Hematopoietic multipotent progenitor cell treated with erythropoietin and hydrocortisone succinate and interleukin-3 and kit ligand, for 8 days (in vitro differentiated cells): ENCODE measurements at regions not wholly inside any gene's neighbourhood (a gene's known extent, or its start where the extent isn't known, plus 50 kb on each side); places are given as distances from the start of the nearest gene placed in this dataset.
"Not testable (repeated sequence)": the region's sequence is repeated elsewhere in the genome, so short reads cannot be mapped to it uniquely, and the experiment has no call there.

ENCODE experiments used
- DNase-seq: peaks from one replicate; pipeline ENCODE4 v3.0.0-alpha.2; 2015

DNA sequence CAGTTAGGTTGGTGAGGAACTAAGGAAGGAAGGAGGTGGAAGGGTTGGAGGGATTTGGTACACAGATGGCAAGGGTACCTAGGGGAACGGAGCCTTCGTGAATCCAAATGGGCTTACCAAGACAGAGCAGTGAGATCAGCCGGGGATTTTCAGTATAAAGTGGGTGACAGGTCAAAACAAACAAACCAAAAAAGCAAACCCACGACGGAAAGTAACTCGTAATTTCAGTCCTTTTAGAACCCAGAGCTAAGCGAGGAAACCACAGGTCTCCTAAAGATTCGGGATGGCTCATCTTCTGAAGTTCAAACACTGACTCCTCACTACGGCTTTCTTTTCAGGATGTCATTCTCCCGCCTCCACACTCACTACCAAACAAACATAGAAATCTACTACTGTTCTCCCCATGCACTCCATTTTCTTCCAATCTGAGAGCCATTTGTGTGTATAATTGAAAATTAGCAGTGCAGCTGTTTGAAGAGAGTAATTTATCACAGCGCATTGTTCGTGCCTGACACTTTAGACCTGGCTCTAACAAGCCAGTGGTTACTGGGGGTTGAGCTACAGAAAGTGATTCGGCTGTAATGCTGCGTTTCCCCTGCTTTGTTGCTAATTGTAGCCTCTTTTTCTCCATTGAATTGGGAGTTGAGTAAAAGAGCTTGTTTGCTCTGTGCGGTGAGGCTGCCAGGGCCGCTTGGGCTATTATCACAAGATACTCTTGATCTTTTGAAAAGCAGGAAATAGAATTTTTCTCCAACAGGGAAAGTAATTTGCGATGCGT is 64.7 kb upstream of the CCDC39 start:
- DNase-seq, result no peak

DNA sequence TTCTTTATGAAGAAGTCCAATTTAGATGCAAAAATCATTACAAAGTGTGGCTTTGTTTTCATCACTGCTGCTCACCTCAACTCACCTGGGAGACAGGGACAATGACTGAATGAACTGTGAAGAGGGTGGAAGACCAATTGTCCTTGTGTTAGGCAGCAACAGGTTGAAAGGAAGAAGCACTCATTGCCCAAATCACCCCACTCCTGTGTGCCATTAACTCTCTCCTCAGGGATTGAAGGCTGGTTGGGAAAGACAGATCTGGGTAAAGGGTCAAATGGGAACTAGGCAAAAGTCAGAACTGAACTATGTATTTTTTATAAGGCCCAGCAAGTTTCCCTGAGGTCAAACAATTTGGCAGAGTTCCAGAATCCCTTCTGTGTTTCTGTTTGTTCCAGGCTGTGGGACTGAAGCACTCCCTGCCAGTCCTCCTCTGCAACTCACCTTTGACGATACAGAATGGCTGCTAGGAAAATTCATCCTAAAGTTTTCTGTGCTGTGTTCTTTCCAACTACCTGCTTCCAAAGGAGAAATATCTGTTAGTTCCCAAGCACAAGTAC is 68.6 kb upstream of the CCDC39 start:
- DNase-seq, result no peak

- DNase-seq, result no peak
Measured at GRCh38 chr3:180749322-180749721, 70.0 kb upstream of the CCDC39 start.

DNA sequence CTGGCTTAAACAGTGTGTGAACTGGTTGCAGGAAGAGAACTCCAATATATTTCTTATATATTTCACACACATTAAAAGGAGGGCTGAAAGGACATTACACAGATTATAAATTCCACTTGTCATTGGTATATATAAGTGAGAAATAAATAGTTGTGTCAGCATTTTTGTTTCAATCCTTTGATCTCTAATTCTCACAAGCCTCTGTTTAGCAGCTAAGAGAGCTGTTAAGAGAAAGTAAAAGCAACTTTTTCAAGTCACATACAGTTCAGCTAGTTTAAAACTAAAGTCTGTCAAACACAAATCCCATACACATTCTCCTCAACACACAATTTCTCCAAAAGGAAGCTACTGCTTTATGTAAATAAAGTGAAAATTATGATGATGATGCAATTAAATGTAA is 70.5 kb upstream of the CCDC39 start:
- DNase-seq, result no peak

- no peak for DNase-seq
Measured at GRCh38 chr3:180755556-180755955, 76.3 kb upstream of the CCDC39 start.

DNA sequence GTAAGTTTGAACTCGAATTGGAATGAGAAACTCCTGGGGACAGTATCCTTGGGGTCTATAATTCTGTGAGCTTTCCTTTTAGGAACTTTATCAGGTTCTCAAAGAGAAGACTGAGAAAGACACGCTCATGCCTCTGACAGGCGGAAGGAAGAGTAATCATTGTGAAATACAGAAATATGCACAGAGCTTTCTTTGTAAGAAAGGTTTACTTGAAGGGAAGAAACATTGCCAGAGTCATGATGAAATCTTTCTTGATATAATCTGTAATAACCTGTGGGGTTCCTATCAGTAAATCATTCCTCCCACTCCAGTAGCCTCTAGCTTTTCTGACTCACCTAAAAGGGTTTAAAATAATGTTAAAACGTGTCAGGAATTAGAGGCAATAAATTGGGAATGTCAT is 83.6 kb upstream of the CCDC39 start:
- no peak for DNase-seq

GRCh38 chr3:180764481-180764880 is 85.2 kb upstream of the CCDC39 start:
- DNase-seq, result no peak

- DNase-seq, result no peak
Measured at GRCh38 chr3:180770639-180771038, 91.3 kb upstream of the CCDC39 start.

- no peak for DNase-seq
Measured at GRCh38 chr3:180776433-180776832, 97.1 kb upstream of the CCDC39 start.

DNA sequence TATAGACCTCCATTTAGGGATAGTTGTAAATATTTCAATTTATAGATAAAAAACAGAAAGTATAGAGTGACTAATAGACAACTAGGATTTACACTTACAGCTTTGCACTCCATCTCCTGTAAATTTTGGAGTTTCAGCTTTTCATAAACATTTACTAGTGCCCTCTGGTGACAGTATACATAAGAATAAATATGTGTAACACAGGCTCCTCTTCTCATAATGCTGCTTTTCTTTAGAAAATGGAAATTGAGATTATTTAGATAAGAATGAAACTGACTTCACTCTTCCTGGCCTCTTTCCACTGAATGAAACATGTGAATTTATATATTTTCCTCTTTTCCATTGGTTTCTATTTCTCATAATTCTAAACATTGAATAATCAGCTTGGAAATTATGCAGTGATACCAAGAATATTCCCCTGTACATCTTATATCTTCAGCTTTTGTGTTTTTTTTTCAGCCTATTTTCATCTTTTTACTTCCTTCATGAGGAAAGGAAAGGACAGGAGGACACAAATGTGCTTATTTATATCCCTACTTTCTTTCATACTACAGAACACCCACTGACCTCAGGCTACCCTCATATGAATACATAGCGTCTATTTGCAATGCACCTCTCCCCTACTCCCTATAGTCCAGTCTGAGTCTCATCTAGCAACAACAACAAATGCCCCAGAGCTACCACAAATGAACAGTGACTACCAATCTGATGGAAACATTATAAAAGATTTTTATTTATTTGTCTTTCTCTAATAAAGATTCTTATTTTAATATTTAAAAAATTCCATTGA is 103.1 kb upstream of the CCDC39 start:
- no peak for DNase-seq

DNA sequence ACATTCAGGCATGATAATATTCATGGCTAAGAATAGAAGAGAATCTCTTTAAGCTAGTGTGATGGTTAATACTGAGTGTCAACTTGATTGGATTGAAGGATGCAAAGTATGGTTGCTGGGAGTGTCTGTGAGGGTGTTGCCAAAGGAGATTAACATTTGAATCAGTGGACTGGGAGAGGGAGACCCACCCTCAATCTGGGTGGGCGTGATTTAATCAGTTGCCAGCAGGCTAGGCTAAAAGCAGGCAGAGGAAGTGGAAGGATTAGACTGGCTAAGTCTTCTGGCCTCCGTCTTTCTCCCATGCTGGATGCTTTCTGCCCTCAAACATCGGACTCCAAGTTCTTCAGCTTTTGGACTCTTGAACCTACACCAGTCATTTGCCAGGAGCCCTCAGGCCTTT is 106.9 kb upstream of the CCDC39 start:
- not testable (repeated sequence) for DNase-seq

GRCh38 chr3:180789774-180790173 is 110.5 kb upstream of the CCDC39 start:
- DNase-seq, result no peak

GRCh38 chr3:180798197-180798596 is 114.3 kb upstream of the FXR1 start:
- no peak for DNase-seq

DNA sequence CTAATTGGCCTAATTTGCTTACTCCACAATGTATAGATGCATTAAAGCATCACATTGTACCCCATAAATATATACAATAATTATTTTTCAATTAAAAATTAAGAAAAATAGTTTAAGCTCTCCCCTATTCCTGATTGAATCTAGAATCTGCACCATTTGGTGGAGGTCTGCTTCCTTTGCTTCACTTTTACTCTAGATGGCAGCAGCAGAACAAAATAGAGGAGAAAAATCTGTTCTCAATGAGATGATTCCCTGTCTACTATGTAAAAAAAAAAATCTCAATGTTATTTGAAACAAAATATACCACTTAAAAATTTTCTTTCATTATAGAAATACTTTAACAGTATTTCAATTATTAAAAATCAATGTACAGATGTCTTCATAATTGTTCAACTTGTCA is 109.6 kb upstream of the FXR1 start:
- peak; percentile 24 for DNase-seq

DNA sequence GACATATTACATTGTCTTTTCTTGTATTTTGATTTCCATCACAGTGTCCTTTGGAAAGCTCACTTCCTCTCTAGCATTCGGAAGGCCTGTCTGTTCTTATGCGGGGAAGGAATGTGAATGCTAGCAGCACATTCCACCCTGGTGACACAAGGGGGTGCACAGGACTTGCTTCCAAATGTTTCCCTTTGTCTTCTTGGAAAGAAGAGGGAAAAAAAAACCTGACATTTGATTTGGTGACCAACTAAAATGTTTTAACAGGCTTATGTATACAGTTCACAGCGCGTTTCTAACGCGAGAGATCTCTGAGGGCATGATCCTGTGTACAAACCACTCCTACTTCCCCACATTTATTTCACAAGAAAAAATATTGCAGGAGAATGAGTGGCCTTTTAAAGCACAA is 107.6 kb upstream of the FXR1 start:
- no peak for DNase-seq

- DNase-seq, result no peak
Measured at GRCh38 chr3:180808823-180809575, 103.5 kb upstream of the FXR1 start.

GRCh38 chr3:180820400-180820799 is 92.1 kb upstream of the FXR1 start:
- no peak for DNase-seq

DNA sequence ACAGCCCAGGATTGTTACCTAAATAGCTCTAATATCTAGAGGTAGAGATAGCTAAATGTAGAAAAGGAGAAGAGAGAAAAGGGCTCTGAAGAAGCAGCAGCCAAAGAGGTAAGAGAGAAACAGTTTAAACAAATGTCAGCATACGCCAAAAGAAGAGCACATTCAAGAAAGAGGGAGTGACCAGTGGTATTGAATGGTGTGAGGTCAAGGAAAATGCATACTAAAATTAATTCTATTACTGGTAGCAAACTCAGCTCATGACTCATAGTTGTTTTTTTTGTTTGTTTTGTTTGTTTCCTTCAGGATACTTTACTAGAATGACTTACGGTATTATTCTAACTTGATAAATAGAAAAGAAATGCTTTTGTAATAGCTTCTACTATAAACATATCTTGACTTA is 86.5 kb upstream of the FXR1 start:
- no peak for DNase-seq

GRCh38 chr3:180827171-180827570 is 85.3 kb upstream of the FXR1 start:
- no peak for DNase-seq

DNA sequence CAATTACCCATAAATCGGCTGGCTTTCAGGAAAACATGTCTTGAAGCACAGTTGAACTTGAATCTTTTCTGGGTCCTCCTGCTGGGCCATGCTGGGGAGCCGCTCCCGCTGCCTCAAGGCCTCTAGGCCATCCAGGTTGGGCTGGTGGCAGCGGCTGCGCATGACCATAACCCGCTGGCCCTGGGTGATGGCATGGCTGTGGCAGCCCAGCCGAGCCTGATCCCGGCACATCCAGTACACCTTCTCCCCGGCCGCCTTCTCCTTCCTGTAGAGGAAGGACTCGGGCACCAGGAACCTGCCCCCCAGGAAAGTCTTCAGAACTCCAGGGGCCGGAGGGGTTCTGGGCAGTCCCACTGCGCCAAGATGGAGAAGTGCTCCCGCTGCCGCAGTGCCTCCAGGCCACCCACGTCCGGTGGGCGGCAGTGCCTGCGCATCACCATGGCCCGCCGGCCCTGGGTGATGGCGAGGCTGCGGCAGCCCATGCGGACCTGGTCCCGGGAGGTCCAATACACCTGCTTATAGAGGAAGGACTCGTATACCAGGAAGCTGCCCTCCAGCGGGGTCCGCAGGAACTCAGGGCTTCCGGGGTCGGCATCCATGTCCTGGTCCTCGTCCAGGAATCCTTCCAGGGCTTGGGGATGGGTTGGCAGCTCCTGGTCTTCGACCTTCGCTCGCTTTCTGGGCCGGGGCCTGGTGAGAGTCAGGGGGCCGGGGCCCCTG is 84.3 kb upstream of the FXR1 start:
- DNase-seq, result no peak

GRCh38 chr3:180828723-180829408 is 83.6 kb upstream of the FXR1 start:
- DNase-seq, result no peak
